GM21381 (cell line): ENCODE measurements at regions not wholly inside any gene's neighbourhood (a gene's known extent, or its start where the extent isn't known, plus 50 kb on each side); places are given as distances from the start of the nearest gene placed in this dataset.
"Not testable (repeated sequence)": the region's sequence is repeated elsewhere in the genome, so short reads cannot be mapped to it uniquely, and the experiment has no call there.

Experiments used
- ATAC-seq: cut with Tn5 transposase; IDR thresholded peaks from one replicate; pipeline ENCODE4 v1.9.1; 2021; ENCODE audit warnings: mild to moderate bottlenecking, moderate library complexity; ENCODE audit not compliant: unreplicated experiment

- not testable (repeated sequence) for ATAC-seq
Measured at GRCh38 chr9:103611950-103612349, 482.2 kb upstream of the SMC2 start.

DNA sequence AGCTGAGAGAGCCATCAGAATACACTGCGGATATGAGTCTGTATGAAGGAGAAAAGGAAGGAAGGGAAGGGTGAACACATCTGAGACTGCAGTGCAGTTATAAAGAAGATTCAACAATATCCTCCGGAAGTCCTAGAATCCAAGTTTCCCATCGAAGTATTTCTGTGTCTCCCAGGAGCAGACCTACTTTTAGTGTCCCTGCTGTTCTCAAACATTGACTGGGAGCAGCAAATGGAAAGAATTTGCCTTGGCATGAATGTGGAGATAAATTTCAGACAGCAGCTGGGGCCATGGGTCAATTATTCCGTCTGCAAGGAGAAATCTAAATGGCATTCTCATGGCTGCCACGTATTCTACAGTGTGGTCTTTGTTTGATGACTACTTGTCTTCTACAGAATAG lies 478.1 kb upstream of the SMC2 start:
- ATAC-seq = no peak

- no peak for ATAC-seq
Measured at GRCh38 chr9:103617046-103617445, 477.1 kb upstream of the SMC2 start.

DNA sequence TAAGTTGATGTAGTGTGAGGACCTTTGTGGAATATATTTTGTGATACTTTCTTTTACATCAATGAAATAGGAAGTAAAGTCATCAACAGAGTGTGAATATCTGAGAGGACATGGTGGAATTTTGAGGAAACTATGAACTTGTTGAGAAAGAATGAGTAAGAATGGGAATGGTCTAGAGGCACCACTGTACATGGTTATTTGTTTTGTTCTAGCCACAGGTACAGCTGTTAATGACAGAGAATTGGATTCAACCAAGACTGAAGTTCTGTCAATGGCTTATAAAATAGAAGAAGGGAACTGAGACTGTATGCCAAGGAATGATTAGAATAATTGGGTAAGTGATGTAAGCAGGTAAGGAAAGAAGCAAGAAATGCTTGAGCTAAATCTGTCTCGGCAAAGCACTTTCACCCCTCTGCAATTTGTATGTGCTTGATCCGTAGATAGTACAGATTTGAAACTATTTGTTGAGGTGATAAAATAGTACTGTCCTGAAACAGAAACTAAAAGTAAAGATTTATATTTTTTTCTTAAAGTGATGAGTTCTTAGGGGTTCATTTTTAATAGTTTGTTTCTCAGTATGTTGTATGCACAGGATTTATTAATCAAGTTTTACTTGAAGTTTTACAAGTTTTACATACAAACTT lies 468.8 kb upstream of the SMC2 start:
- ATAC-seq = no peak

GRCh38 chr9:103627731-103628130 lies 466.4 kb upstream of the SMC2 start:
- ATAC-seq = no peak

DNA sequence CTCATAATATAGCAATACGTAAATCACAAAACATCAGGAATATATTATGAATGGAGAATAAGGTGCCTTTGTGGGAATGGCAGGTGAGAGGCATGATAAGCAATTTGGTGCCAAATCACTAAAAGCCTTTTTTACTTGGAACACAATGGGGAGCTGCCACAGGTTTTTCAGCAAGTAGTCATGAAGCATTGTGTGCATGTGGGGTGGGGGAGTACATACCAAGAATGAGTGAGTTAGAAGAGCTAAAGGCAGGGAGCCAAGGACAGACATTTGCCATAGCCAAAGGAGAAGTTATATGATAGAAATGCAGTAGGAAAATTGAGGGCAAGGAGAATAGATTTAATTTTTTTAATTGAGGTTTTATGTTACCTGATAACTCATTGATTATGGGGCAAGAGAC lies 445.0 kb upstream of the SMC2 start:
- ATAC-seq = no peak

GRCh38 chr9:103658156-103658555 lies 436.0 kb upstream of the SMC2 start:
- ATAC-seq = no peak

DNA sequence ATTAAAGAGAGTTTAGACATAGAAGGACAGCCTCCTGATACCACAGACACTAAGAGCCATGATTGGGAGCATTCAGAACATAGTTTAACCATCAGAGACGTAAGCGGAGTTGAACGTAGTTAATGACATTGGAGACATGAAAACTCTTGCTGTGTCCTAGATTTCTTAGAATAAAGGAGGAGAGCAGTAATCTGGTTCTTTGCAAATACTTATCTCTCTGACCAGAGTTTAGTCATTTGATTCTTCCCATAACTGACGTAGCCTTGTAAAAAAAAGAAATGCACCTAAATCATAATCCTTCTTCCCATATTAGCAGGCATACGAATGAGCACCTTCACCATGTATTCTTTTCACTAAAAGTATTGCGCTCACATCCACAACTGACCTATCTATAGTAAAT lies 433.3 kb upstream of the SMC2 start:
- ATAC-seq = no peak

DNA sequence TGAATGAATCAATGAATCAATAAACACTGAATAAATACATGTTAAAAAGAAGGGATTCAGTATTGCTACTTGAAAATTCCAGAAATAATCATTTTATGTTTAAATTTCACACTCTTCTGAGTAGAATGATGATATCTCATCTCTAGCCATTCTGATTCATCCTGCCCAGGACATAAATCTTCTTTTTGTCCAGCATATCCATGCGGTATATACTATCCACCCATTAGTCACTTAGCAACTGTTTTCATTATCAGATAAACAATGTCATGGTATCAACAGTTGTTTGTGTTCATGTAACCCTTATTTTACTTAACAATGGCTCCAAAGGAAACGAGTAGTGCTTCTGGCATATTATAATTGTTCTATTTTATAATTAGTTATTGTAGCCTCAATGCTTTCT lies 432.4 kb upstream of the SMC2 start:
- no peak for ATAC-seq

DNA sequence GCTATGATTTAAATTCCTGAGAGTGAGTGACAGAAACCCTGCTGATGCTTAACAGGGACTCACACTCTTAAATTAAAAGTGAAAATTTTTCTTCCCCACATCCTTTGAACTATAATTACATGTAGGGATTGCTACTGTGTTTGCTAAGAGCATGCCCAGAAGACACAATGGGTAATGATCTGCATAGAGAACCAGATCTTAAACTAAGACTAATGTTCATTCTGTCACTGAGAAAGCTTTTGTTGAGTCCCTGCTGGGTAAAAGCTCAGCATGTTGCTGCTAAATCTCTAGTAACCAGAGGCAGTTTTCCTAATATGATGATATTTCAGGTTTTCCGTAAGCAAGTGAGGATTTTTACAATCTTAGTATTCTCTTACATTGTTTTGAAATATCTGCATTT lies 424.8 kb upstream of the SMC2 start:
- no peak for ATAC-seq

DNA sequence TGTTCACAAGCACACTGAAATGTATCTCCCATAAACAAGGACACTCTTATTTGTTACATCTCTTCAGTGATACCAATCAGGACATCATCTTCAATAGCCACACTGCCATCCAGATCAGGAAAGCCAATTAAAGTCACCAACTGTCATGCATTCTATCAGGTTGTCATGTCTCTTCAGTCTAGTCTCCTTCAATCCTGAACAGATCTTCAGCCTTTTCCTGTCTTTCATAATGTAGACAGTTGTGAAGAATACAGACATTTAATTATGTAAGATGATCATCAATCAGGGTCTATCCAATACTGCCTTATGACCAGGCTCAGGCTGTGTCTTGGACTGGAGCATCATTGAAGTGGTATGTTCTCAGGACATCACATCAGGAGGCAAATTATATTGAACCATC lies 419.8 kb upstream of the SMC2 start:
- ATAC-seq = no peak

GRCh38 chr9:103680581-103680980 lies 413.5 kb upstream of the SMC2 start:
- ATAC-seq = no peak

DNA sequence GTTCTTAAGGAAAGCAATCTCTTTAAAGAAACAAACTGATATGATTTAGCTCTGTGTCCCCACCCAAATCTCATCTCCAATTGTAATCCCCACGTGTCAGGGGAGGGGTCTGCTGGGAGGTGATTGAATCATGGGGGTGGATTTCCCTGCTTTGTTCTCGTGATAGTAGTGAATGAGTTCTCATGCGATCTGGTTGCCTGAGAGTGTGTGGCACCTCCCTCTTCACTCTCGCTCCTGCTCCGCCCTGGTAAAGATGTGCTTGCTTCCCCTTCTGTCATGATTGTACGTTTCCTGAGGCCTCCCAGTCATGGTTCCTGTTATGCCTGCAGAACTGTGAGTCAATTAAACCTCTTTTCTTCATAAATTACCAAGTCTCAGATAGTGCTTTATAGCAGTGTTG lies 412.7 kb upstream of the SMC2 start:
- no peak for ATAC-seq

DNA sequence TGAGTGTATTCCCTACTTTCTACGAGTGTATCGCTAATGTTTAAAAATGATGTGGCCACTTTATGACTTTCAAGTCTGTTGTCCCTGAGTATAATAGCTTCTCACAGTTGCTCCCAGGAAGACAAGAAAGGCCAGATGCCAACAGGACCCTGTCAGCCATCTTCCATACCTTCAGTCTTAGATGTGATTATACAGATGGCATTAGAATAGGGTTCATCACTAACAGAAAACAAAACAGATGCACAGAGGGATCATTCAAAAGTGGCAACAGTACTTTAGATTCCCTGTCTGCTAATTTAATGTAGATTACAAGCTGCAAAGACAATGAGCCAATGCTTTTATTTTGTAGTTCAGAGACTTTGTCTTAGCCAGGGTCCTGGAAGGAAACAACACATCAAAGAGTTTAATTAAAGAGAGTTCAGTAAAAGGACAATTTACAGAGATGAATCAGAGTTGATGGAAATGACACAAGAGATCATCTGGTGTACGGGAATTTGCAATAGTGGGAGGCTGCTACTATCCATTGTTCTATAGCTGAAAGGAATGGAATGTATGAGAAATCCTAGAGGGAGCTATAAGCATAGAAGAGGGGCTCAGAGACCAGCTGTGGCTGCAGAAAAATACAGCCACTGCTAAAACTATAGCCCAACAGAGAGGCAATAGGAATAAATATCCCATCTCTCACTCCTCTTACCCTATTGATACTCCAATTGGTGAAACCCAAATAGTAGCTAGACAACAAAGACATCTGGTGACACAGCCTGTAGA lies 393.7 kb upstream of the SMC2 start:
- no peak for ATAC-seq

DNA sequence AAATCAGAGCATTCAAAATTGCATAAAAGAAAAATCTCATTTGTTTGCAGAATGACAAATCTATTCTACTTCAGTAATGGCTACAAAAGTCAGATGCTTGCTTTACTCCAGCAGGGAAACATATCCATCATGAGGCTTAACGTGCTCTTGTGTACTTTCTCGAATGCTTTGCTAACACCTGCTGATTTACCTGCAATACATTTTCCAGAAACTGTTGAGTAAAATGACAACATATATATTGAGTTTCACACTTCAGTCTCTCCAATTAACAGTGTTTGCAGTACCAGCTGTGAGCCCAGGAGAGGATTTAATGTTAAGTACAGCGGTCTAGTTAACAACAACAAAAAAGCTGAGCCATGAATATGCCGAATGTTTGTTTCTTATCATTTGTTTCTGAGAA lies 391.5 kb upstream of the SMC2 start:
- ATAC-seq = no peak

DNA sequence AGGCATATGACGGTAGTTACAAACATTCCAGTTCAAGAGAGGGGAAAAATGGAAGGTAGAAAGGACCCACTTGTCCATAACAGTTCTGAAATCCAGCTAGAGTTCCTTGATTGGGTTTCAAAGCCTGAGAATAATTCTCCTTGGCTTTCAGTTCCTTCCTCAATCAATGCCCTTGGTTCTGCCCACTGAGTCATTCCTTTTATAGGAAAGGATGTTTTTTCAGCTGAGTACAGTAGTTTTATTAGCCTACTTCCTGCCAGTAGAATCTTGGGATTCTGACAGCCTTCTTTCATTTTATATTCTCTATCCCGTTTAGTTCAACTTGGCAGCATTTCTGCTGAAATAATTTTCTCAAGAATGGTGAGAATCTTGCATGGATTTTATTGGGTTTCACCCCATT lies 386.9 kb upstream of the SMC2 start:
- no peak for ATAC-seq

DNA sequence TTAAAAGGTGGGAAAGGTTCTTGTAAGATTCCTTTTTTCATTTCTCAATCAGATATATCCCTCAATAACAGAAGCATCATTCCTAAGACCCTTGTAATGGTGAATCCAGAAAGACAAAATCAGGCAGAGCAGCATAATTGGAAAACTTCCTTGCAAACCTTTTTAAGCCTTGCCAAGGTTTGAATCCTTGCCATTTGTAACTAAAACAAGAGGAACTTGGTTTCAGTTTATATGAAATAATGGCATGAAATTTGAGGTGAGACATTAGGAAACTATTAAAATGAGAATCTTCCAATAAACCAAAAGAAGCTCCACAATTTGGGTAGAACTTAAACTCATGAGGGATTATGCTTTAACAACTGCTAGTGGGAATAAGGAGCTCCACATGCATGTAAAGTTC lies 384.7 kb upstream of the SMC2 start:
- ATAC-seq = no peak

GRCh38 chr9:103713631-103714030 lies 380.5 kb upstream of the SMC2 start:
- ATAC-seq = no peak

DNA sequence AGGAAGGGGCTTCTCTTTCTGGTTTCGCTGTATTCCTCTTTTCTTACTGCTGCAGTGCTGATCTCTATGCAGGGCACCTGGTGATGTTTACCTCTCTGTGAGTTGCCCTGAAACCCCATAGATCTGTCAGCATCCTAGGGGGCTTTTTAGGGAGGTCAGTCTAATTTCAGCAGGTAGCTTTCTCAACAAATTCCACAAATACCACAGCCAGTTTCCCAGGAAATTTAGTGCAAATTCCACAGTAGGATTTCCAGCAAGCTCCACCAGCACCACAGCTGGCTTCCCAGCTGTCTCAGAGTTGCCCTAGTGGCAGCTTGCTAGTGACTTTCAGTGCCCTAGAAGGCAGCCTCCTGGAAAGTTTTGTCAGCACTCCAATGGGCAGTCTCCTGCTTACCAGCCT lies 379.1 kb upstream of the SMC2 start:
- no peak for ATAC-seq

DNA sequence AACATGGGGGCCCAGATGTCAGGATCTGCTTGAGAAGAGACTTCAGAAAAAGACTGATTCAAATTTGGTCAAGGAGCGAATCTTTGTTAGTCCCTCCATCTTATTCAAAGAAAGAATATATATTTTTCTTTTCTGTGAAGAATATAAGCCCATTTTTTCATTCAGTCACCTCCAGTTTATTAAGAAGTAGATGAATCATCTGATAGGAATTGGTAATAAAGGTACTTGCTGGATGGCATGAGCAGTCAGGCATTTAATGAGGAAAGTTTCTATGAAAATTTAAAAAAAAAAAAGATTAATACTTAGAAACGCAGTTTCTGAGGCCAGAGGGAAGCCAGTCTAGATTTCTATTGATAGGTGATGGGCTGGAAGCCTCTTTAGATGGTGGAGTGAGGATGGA lies 373.1 kb upstream of the SMC2 start:
- ATAC-seq = no peak

DNA sequence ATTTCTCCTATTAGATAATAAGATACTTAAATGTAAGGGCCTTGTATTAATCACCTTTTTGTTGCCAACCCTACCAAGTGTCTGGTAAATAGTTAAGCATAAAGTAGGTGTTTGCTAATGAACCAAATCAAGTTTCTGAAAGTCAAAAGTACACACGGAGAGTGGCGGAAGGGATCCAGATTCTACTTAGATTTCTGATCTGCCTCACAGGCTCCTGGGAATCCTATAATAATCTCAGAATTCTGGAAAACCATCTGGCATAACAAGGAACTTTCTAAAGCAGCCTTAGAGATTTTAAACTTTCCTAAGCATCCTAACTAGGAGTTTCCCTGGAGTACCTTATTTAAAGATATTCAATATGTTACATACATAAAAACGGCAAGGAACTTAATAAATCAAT lies 363.2 kb upstream of the SMC2 start:
- no peak for ATAC-seq

- no peak for ATAC-seq
Measured at GRCh38 chr9:103731541-103731940, 362.6 kb upstream of the SMC2 start.

- no peak for ATAC-seq
Measured at GRCh38 chr9:103734471-103734870, 359.6 kb upstream of the SMC2 start.
